ENCODE measurements at regions not wholly inside any gene's neighbourhood (a gene's known extent, or its start where the extent isn't known, plus 50 kb on each side); places are given as distances from the start of the nearest gene placed in this dataset.

DNA sequence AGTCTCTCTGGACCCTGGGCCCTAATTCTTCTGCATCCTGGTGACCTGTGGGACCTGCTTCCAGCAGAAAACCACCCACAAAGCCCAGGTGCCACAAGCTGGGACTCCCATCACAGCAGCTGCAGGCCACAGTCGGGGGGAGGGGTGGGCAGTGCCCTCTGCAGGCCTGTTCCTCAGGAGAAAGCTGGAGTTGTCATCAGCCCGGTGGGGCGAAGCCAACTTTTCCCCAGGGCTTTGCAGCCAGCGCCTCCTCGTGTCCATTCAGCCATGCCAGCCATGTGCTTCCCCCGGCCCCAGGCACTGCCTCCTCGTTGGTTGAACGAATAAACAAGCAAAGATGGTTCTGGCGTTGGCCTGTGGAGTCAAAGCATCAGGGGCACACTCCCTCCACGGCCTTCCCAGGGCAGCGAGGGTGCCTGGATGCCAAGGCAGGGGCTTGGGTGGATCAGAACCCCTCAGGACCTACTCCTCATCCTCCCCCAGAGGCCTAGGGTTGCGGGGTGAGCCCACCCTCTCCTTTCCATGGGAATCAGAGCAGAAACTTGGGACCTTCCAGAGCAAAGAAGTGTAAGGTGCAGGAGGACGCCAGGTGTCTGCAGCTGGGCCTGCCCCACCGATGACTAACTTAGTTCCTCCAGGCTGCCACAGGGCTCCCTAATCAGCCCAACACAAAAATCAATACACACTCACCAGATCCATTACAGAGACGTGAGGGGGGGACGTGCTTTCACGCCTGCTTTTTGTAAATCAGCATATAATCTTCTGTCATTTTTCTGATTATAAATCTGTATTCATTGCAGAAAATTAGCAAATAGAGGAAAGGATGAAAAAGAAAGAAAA is 75.7 kb upstream of the RAB6C start:
- no peak for TF ChIP-seq POLR2A (IDR thresholded peaks at IDR 0.05; ENCODE audit: low read depth, low read length)
- TF ChIP-seq POLR2AphosphoS5 (IDR thresholded peaks at IDR 0.05; ENCODE audit: low read depth, low read length): no peak
